NCI-H2107 treated with DMSO at 0.1 percent for 48 hours (cell line): ENCODE measurements at regions not wholly inside any gene's neighbourhood (a gene's known extent, or its start where the extent isn't known, plus 50 kb on each side); places are given as distances from the start of the nearest gene placed in this dataset.
A peak's percentile ranks its signal among the peaks of the same experiment; 100 is the strongest.

Experiments
- DNase-seq: peaks from one replicate; lab custom pipeline; 2025; ENCODE audit not compliant: unreplicated experiment; lab: John Stamatoyannopoulos, UW

- DNase-seq = no peak
Measured at GRCh38 chr1:115144176-115144575, 54.9 kb upstream of the TSPAN2 start.

GRCh38 chr1:115142616-115143015 lies 53.3 kb upstream of the TSPAN2 start:
- DNase-seq = peak; percentile 29

DNA sequence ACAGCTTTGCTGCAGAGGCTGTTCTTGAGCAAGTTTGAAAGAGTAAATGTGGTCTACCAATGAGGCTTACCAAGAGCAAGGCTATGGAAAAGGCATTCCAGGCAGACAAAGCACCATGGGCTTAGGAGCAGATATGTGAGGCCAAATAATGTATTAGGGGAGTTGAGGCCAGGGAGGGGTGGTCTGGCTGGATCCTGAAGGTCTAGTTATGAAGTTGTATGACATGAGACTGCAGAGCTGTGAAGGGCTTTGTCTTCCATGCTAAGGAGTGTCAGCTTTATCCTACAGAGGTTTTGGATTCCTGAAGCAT lies 51.8 kb upstream of the TSPAN2 start:
- DNase-seq = no peak

DNA sequence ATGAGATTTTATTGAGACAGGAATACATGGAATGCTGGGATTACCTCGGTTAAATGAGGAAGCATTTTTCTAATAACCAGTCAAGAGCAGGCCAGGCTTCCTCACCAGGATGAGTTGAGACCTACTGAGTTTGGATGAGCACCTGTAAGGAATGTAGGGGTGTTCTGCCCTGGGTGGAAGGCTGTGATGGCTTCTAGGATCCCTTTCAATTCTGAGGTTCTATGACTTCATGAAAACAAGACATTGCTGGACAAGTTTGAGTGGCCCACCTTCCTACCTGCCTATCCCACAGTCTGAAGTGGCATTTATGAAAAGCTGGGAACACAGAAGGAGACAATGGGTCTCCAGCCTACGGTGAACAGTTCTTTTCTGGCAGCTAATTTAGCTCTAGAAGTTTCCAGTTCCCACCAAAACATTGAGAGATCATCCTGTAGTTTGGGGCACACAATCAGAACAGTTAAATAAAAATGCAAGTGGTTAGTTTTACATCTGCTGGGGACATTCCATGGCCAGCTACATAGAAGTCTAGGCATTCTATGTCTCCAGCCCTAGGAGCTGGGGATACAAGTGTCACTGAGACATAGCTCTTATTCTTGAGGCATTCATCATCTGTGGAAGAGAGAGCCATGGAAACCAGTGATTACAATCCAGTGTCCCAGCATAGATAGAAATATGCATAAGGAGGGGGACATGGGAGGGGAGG lies 51.3 kb upstream of the TSPAN2 start:
- DNase-seq = no peak

GRCh38 chr1:115139381-115139780 lies 50.1 kb upstream of the TSPAN2 start:
- no peak for DNase-seq
